GM20000 (cell line): ENCODE measurements at regions not wholly inside any gene's neighbourhood (a gene's known extent, or its start where the extent isn't known, plus 50 kb on each side); places are given as distances from the start of the nearest gene placed in this dataset.
"Not testable (repeated sequence)": the region's sequence is repeated elsewhere in the genome, so short reads cannot be mapped to it uniquely, and the experiment has no call there.

Experiments
- DNase-seq: peaks from one replicate; pipeline ENCODE4 v3.0.0; 2012; ENCODE audit warnings: low spot score
- TF ChIP-seq, protein P1 (sequence below): IDR thresholded peaks from 2 replicates; pipeline ENCODE4 v1.5.1; 2012; ENCODE audit warnings: mild to moderate bottlenecking, control low read depth; ENCODE audit errors: extremely low read depth, missing control alignments

DNA sequence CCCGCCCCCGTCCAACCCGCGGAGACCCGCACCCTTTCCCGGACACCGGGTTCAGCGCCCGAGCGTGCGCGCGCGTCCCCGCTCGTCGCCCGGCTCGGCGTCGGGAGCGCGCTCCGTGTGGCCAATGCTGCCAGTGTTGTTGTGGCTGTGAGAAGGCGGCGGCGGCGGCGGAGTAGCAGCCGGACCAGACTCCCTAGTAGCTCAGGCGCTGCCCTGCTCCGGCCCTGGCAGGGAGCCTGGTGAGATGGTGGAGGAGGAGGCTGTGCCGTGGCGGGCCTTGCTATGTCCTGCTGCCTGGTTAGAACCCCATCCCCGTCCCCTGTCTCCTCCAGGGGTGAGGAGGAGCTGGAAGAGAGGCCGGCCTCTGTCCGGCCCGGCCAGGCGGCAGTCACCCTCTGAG is 553.2 kb downstream of the TUBA3C start:
- DNase-seq, result peak; percentile 7

DNA sequence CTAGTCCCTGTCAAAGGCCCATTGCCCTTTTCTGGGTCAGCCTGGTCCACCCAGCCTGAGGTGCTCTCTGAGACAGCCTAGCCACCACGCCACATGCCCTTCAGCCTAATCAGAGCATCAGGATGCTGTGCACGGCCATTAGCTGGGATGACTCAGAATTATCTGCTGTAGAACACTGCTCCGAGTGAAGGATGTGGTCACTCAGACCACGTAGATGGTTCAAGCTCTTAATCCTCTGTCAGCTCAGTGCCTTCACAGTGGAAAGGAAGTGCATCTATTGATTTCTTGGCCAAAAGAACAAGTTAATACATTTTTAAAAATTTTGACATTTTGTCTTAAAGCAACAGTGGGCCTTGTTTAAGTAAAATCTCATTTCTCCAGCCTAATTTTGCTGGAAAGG is 557.6 kb downstream of the TUBA3C start:
- not testable (repeated sequence) for DNase-seq

More for the DNA sequence above, 553.2 kb downstream of the TUBA3C start:
- TF ChIP-seq, protein P1, sequence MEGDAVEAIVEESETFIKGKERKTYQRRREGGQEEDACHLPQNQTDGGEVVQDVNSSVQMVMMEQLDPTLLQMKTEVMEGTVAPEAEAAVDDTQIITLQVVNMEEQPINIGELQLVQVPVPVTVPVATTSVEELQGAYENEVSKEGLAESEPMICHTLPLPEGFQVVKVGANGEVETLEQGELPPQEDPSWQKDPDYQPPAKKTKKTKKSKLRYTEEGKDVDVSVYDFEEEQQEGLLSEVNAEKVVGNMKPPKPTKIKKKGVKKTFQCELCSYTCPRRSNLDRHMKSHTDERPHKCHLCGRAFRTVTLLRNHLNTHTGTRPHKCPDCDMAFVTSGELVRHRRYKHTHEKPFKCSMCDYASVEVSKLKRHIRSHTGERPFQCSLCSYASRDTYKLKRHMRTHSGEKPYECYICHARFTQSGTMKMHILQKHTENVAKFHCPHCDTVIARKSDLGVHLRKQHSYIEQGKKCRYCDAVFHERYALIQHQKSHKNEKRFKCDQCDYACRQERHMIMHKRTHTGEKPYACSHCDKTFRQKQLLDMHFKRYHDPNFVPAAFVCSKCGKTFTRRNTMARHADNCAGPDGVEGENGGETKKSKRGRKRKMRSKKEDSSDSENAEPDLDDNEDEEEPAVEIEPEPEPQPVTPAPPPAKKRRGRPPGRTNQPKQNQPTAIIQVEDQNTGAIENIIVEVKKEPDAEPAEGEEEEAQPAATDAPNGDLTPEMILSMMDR, result no peak

DNA sequence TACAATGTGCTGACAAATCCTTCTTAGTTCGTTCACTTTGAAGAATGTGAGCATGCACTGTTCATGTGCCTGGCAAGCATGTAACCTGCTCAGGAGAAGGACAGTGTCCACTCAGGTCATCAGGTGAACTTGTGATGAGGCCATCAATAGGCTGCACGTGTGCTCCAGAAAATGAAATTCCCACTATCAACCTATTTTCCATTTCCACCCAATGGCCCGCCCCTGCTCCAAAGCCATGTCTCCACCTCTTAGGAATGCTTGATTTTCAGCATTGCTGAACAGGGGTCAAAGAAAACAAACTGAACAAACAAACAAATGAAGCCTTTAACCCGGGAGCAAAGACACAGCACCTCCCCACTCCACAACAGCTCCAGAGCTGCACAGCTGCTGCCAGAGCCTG is 563.2 kb downstream of the TUBA3C start:
- DNase-seq, result not testable (repeated sequence)

DNA sequence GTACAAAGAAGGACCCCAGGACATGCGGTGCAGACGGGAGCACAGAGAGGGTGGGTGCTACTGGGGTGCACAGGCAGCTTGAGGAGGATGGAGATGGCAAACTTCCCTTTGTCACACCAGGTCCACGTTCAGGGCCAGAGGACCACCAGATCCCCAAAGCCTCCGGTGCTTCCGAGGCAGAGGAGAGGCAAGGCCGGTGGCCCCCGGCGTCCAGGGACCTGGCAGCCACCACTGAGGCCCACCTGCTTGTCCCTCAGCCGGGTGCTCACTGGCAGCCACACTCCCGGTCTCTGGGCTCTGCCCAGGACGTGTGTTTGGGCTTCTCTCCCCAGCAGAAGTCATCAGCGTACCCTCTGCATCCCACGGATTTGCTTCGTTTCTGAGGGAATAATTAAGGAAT is 571.1 kb downstream of the TUBA3C start:
- DNase-seq, result not testable (repeated sequence)

DNA sequence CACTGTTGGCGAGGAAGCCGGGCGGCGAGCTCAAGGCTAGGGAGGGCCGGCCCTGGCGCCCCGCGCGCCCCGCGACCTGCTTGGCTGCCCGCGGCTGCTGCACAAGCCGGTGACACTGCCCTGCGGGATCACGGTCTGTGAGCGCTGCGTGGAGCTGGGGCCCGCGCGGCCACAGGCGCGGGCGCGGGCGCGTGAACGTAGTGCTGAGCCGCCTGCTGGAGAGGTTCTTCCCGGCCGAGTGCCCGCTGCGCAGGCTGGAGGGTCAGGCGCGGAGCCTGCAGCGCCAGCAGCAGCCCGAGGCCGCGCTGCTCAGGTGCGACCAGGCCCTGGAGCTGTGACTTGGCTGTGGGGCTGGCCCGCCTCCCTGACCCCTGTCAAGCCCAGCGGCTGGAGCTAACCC is 572.3 kb downstream of the TUBA3C start:
- DNase-seq, result not testable (repeated sequence)

DNA sequence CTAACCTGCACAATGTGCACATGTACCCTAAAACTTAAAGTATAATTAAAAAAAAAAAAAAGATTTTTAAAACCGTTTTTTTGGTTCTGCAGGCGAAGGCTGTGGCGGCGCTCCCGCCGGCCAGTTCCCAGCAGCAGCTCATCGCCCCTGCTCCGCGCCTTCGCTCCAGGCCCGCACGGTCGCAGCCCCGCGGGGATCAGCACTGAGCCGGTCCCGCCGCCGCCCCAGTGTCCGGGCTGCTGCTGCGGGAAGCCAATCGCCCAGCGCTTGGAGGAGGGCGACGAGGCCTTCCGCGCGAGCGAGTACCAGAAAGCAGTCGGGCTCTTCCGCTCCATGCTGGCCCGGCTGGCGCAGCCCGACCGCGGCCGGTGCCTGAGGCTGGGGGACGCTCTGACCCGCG is 572.8 kb downstream of the TUBA3C start:
- DNase-seq, result not testable (repeated sequence)

DNA sequence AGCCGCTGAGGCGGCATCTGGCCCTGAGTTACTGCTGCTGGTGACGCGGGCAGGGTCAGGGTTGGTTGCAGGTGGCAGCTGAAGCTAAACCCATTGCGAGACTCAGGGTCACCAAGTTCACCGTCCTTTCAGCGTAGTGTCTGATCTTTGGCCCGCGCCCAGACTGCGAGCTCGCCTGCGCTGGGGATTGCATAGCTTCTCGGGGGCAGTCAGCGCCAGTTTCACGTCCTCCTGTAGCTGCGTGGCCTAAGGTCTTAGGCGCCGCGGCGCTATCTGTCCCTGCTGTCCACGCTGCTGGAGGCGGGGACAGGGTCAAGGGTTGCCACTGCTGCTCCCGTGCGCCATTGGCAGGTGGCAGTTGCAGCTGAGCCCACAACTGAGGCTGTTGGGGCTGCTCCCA is 581.3 kb downstream of the TUBA3C start:
- not testable (repeated sequence) for DNase-seq

DNA sequence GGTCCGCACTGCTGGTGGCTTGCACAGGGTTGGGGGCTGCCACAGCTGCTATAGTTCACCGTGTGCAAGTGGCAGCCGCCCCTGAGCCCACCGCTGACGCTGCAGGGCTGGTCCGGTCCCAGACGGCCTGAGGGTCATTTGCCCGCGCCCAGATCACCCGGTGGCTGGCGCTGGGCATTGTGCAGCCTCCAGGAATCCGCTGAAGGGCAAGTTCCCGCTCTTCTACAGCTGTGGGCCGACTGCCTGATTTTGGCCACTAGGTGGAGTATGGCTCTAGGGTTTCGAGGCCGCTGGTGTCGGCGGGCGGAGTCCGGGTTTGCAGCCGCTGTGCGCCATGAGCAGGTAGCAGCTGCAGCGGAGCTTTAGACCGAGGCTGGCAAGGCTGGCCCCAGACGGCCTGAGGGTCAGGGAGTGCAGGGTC is 581.8 kb downstream of the TUBA3C start:
- not testable (repeated sequence) for DNase-seq

DNA sequence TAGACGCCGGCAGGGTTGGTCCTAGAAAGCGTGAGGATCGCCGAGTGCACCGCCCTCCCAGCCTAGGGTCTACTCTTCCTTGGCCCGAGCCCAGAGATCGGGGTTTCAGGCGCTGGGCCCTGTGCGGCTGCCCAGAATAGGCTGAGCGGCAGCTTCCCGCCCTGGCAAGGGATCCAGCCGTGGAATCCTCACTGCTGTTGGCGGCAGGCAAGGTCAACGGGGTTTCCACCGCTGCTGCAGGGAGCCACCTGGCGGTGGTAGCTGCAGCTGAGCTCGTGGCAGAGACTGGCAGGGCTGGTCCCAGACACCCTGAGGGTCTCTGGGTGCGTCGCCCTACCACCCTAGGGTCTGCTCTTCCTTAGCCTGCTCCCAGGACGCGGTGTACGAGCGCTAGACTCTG is 583.1 kb downstream of the TUBA3C start:
- not testable (repeated sequence) for DNase-seq

DNA sequence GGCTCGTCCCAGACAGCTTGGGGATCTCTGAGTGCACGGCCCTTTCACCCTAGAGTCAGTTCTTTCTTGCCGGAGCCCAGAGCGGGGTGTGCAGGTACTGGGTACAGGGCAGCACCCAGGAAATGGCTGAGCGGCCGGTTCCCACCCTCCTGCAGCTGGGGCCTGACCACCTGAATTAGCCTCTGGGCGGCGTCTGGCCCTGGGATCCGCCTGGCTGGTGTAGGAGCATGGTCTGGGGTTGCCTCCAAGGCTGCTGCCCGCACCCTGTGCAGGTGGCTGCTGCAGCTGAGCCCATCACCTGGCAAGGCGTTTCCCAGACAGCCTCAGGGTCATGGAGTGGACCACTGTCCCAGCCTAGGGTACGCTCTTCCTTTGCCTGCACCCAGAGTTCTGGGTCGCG is 583.7 kb downstream of the TUBA3C start:
- DNase-seq, result not testable (repeated sequence)

DNA sequence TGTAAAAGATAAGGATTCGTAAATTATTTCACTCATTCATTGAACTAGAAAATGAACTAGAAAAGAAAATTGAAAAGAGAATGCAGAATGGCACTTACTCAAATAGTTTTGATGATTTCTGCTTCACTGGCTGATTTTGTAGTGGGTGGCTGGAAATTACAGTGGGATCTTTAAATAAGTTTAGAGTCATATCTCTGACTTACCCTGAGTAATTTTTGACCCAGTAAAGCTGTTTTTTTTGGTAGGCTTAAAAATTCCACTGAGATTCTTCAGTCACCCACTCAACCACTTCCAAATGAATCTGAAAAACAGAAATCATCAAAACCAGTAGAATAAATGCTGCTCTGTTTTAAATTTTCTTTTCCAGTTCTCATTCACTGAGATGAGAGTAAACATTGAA is 604.5 kb downstream of the TUBA3C start:
- not testable (repeated sequence) for DNase-seq

DNA sequence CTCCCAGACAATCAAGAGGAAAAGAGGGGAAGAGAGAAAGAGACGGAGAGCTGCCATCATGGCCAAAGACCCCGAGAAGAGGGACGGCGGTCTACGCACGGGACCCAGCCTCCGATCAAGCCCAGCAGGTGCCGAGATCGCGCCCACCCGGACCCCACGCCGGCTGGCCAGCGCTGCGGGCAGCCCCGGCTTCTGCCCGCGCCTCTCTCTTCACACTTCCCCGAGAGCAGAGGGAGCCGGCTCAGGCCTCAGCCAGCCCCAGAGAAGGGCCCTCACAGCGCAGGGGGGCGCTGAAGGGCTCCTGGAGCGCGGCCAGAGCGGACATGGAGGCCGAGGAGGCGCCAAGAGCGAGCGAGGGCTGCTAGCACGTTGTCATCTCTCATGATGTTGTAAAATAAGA is 613.7 kb downstream of the TUBA3C start:
- DNase-seq, result not testable (repeated sequence)
